ENCODE measurements at regions not wholly inside any gene's neighbourhood (a gene's known extent, or its start where the extent isn't known, plus 50 kb on each side); places are given as distances from the start of the nearest gene placed in this dataset.

GRCh38 chr11:70505331-70505731 is 107.0 kb downstream of the CTTN start (continued):
- TF ChIP-seq NCOA2 (IDR thresholded peaks at IDR 0.05; ENCODE audit: partially characterized antibody in 2 of 2) (no peak), ZNF57 (CRISPR knock-in tag; IDR thresholded peaks at IDR 0.05) (no peak), CBX8 (IDR thresholded peaks at IDR 0.05; ENCODE audit: borderline replicate concordance, extremely low read depth, low read depth, low read length, poor library complexity, severe bottlenecking) (no peak), ZNF280B (CRISPR knock-in tag; IDR thresholded peaks at IDR 0.05) (no peak), HDAC3 (IDR thresholded peaks at IDR 0.05; ENCODE audit: borderline replicate concordance, partially characterized antibody) (no peak), ZNF780A (CRISPR knock-in tag; IDR thresholded peaks at IDR 0.05) (no peak), KLF10 (CRISPR knock-in tag; IDR thresholded peaks at IDR 0.05) (no peak), RAD21 (CRISPR knock-in tag; conservative IDR thresholded peaks at IDR 0.05 in 1 of 2, IDR thresholded peaks at IDR 0.05 in 1 of 2) (no peak), ZNF764 (CRISPR knock-in tag; IDR thresholded peaks at IDR 0.05; ENCODE audit: low read depth) (no peak), ZNF583 (CRISPR knock-in tag; IDR thresholded peaks at IDR 0.05) (no peak)

Data from K562 (cell line).